LNCAP (cell line): ENCODE measurements at regions not wholly inside any gene's neighbourhood (a gene's known extent, or its start where the extent isn't known, plus 50 kb on each side); places are given as distances from the start of the nearest gene placed in this dataset.

Experiments used
- CTCF ChIP-seq: fragments of 450-650 bp; IDR thresholded peaks from 2 replicates; pipeline ENCODE4 v1.5.1; 2017; ENCODE audit warnings: mild to moderate bottlenecking

GRCh38 chr5:135218790-135219568 is 180.1 kb downstream of the MACROH2A1 start:
- TF ChIP-seq CTCF = no peak

- TF ChIP-seq CTCF = no peak
Observed at GRCh38 chr5:135218486-135218755, 180.6 kb downstream of the MACROH2A1 start.

- no peak for TF ChIP-seq CTCF
Observed at GRCh38 chr5:135217669-135218485, 181.2 kb downstream of the MACROH2A1 start.

- TF ChIP-seq CTCF = no peak
Observed at GRCh38 chr5:135216471-135217343, 182.3 kb downstream of the MACROH2A1 start.

GRCh38 chr5:135215617-135216470 is 181.8 kb upstream of the PITX1 start:
- no peak for TF ChIP-seq CTCF

- TF ChIP-seq CTCF = no peak
Observed at GRCh38 chr5:135214897-135215616, 181.0 kb upstream of the PITX1 start.
